GM12865 (cell line): ENCODE measurements at regions not wholly inside any gene's neighbourhood (a gene's known extent, or its start where the extent isn't known, plus 50 kb on each side); places are given as distances from the start of the nearest gene placed in this dataset.

Experiments used
- DNase-seq: peaks from one replicate; pipeline ENCODE4 v3.0.0; 2010; ENCODE audit warnings: low read depth
- H3K4me3 ChIP-seq: 2 replicates; pipeline ENCODE4 v1.5.1; 2011; ENCODE audit warnings: mild to moderate bottlenecking, low read depth, low read length, control low read depth
- CTCF ChIP-seq: IDR thresholded peaks from 2 replicates; pipeline ENCODE4 v1.5.1; 2011; ENCODE audit warnings: low read length, control low read depth, low read depth, inconsistent platforms; ENCODE audit not compliant: insufficient read depth; ENCODE audit errors: missing control alignments

DNA sequence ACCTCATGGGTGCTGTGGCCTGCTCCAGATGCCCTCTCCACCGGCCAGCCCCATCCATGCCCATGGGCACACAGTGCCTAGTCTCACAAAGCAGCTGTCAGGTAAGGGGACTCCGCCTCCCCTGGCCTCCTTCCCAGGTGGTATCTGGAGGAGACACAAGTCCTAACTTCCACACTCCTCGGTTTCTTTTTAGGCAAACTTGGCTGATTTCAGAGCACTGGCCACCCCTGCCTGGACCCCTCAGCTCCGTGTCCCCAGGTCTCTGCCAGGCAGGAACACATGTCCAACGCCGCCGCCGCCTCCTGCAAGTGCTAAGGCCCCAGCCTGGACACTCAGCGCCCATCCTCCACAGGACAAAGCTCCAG is 324.1 kb upstream of the DIO3 start:
- TF ChIP-seq CTCF = no peak
- no peak overlapping the region for H3K4me3 ChIP-seq
- DNase-seq = no peak

DNA sequence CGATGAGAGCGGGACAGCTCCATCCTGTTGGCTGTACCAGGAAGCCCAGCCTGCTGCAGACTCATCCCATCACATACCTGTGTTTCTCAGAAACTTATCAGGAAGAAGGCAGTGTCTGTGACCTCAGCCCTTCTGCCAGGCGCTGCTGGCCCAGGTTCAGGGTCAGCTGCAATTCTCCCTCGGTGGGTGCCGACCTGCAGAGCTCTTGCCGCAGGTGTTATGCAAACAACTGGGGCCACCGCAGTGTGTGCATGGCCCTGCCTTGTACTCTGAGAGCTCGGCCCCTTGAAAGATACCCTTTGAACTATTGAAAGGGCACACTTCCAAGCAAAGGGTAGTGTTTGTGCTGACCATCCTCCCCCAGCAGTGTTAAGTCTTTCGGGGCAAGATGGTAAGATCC is 322.2 kb upstream of the DIO3 start:
- DNase-seq = no peak
- no peak overlapping the region for H3K4me3 ChIP-seq
- TF ChIP-seq CTCF = no peak

- no peak overlapping the region for H3K4me3 ChIP-seq
- TF ChIP-seq CTCF = no peak
- no peak for DNase-seq
Observed at GRCh38 chr14:101241147-101241546, 320.1 kb upstream of the DIO3 start.

- H3K4me3 ChIP-seq = no peak overlapping the region
- DNase-seq = no peak
- no peak for TF ChIP-seq CTCF
Observed at GRCh38 chr14:101241807-101242278, 319.5 kb upstream of the DIO3 start.

DNA sequence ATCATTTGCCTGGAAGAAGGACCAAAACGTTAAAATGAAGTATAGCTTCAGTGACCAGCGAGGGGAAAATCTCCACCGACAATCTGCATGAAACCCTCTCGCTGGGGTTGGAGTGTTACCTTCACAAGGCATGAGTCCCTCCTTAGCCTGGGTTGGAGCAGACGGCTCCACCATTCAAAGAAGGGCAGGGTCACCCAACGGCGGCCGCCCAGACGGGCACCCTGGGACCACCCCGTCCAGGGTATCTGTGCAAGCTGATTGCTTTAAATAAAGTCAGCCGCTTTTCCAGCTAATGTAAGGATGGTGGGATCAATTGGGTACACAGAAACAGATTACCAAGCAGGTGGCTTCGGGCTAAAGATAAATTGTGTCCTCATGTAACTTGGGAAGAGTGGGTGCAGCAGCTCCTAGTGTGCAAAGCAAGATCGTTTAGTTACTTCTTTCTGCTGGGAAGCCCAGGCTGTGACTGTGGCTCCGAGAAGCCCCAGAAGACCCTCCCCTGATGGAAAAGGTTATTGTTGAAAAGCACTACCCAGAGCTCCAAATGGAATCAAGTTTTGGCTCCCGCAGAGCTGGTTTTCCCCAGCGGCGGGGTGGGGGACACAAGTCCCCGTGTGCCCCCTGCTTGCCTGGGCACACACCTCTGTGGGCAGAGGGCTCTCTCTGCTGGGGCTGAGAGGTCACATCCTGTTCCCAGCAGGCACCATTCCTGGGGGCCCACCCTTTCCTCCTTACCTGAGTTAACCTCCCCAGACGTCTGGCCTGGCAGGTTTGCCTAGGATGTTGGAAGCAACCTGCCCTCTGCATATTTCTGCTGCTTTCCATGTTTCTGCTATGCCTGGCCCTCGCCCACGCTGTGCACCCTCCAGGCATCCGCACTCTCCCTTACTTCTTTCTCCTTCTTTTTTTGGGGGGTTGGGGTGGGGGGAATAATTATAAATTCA is 318.6 kb upstream of the DIO3 start:
- no peak overlapping the region for H3K4me3 ChIP-seq
- TF ChIP-seq CTCF = no peak
- no peak for DNase-seq

- no peak overlapping the region for H3K4me3 ChIP-seq
- no peak for DNase-seq
- no peak for TF ChIP-seq CTCF
Observed at GRCh38 chr14:101243587-101244338, 317.5 kb upstream of the DIO3 start.
